Dedifferentiated amniotic fluid mesenchymal stem cell (primary cell): ENCODE measurements at regions not wholly inside any gene's neighbourhood (a gene's known extent, or its start where the extent isn't known, plus 50 kb on each side); places are given as distances from the start of the nearest gene placed in this dataset.

Source experiments
- DNase-seq: peaks from one replicate; pipeline ENCODE4 v3.0.0-alpha.2; 2016; ENCODE audit errors: extremely low spot score

GRCh38 chr2:205937211-205937610 is 148.8 kb downstream of the INO80D start:
- no peak for DNase-seq

GRCh38 chr2:205936446-205936845 is 149.5 kb downstream of the INO80D start:
- DNase-seq: no peak

GRCh38 chr2:205934443-205934842 is 151.5 kb downstream of the INO80D start:
- DNase-seq: no peak

- no peak for DNase-seq
Observed at GRCh38 chr2:205932861-205933260, 153.1 kb downstream of the INO80D start.

- DNase-seq: no peak
Observed at GRCh38 chr2:205931388-205931787, 154.6 kb downstream of the INO80D start.

GRCh38 chr2:205930209-205930608 is 155.8 kb downstream of the INO80D start:
- no peak for DNase-seq

- no peak for DNase-seq
Observed at GRCh38 chr2:205929246-205929942, 156.6 kb downstream of the INO80D start.

- peak; percentile 46 for DNase-seq
Observed at GRCh38 chr2:205925373-205926337, 160.3 kb downstream of the INO80D start.

- DNase-seq: no peak
Observed at GRCh38 chr2:205924676-205925075, 161.3 kb downstream of the INO80D start.

GRCh38 chr2:205915130-205915524 is 170.8 kb downstream of the INO80D start:
- DNase-seq: no peak

GRCh38 chr2:205914213-205915129 is 171.5 kb downstream of the INO80D start:
- no peak for DNase-seq

GRCh38 chr2:205913668-205914067 is 172.3 kb downstream of the INO80D start:
- no peak for DNase-seq

GRCh38 chr2:205911306-205911705 is 174.7 kb downstream of the INO80D start:
- DNase-seq: no peak

- no peak for DNase-seq
Observed at GRCh38 chr2:205909184-205909572, 176.8 kb downstream of the INO80D start.

GRCh38 chr2:205908212-205909183 is 177.5 kb downstream of the INO80D start:
- no peak for DNase-seq

GRCh38 chr2:205906419-205906818 is 179.6 kb downstream of the INO80D start:
- no peak for DNase-seq

GRCh38 chr2:205905576-205905975 is 180.4 kb downstream of the INO80D start:
- no peak for DNase-seq

- DNase-seq: no peak
Observed at GRCh38 chr2:205904873-205905272, 181.1 kb downstream of the INO80D start.

- DNase-seq: no peak
Observed at GRCh38 chr2:205903549-205904129, 182.3 kb downstream of the INO80D start.

GRCh38 chr2:205902900-205903237 is 183.1 kb downstream of the INO80D start:
- DNase-seq: no peak
